ENCODE measurements at regions not wholly inside any gene's neighbourhood (a gene's known extent, or its start where the extent isn't known, plus 50 kb on each side); places are given as distances from the start of the nearest gene placed in this dataset.

DNA sequence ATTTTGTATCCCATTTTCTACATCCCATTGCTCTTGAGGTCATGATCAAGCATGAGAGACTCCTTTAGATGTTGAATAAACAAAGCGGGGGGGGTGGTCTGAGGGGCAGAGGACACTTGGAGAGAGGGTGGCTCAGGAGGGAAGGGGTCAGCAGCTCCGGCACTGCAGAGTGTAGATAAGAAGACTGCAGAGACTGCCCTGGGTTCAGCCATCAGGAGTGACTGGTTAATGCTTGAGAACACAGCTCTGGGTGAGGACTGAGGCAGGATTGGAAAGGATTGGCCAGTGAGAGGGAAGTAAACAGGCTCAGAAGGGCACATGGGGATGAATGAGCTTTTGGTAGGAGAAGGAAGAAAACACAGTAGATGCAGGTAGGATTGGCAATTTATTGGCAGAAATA lies 205.3 kb upstream of the CNR1 start:
- Mint-ChIP-seq H3K4me3 (ENCODE audit: unreplicated experiment) (no peak overlapping the region), H3K36me3 (ENCODE audit: insufficient read depth, unreplicated experiment) (no peaks in the 10 kb centered on the region), H3K9me3 (ENCODE audit: unreplicated experiment) (no peaks in the 10 kb centered on the region), H3K27ac (ENCODE audit: unreplicated experiment) (no peak overlapping the region), H3K4me1 (ENCODE audit: low read depth, unreplicated experiment) (no peaks in the 10 kb centered on the region), H3K27me3 (ENCODE audit: insufficient read depth, unreplicated experiment) (peaks cover 18% of the 10 kb centered on the region)
- Histone ChIP-seq H3K9me3 (no peaks in the 10 kb centered on the region), H3K4me3 (ENCODE audit: low read depth, low read length) (no peak overlapping the region), H3K4me1 (no peaks in the 10 kb centered on the region), H3K27me3 (replicated peaks; ENCODE audit: control insufficient read depth, insufficient read depth, low read length) (peaks cover 1% of the 10 kb centered on the region; the same call in 1 of the 2 replicates), H3K36me3 (ENCODE audit: control insufficient read depth, insufficient read depth, low read length) (no peaks in the 10 kb centered on the region)
- intact Hi-C loops (cut with micrococcal nuclease; ENCODE audit: unreplicated experiment), result no loop called here
- no peak for DNase-seq
- no TSS peak for BruUV-seq (replicated peaks)
- TF ChIP-seq, protein P1, sequence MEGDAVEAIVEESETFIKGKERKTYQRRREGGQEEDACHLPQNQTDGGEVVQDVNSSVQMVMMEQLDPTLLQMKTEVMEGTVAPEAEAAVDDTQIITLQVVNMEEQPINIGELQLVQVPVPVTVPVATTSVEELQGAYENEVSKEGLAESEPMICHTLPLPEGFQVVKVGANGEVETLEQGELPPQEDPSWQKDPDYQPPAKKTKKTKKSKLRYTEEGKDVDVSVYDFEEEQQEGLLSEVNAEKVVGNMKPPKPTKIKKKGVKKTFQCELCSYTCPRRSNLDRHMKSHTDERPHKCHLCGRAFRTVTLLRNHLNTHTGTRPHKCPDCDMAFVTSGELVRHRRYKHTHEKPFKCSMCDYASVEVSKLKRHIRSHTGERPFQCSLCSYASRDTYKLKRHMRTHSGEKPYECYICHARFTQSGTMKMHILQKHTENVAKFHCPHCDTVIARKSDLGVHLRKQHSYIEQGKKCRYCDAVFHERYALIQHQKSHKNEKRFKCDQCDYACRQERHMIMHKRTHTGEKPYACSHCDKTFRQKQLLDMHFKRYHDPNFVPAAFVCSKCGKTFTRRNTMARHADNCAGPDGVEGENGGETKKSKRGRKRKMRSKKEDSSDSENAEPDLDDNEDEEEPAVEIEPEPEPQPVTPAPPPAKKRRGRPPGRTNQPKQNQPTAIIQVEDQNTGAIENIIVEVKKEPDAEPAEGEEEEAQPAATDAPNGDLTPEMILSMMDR (IDR thresholded peaks at IDR 0.05; ENCODE audit: insufficient read depth in 1 of 2, low read depth in 1 of 2, low read length in 1 of 2, severe bottlenecking in 1 of 2, unreplicated experiment in 1 of 2), result no peak
- CTCF ChIA-PET, result no interaction called here
- POLR2A ChIA-PET, result no interaction called here

DNA sequence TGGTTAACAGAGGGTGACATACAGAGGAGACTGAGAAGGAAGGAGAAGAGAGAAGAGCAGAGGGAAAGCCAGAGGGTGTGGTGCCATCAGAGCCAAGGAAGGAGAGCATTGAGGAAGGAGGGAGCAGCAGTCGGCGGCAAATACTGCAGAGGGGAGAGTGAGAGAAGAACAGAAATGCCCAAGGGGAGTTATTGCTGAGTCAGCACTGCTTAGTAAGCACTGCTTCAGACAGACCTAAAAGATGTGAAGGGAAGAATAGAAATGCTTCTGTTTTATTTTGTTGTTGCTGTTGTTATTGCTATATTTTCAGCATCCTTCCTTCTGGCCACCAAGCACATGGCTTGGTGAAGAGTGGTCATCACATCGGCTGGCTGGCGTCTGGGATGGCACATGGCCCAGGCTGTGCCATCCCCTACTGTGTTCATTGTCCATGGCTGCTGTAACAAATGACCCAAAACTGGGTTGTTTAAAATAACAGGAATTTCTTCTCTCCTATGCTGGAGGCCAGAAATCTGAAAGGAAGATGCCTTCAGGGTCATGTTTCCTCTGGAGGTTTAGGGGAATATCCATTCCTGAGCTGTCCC lies 204.1 kb upstream of the CNR1 start:
- CTCF ChIA-PET, result no interaction called here

DNA sequence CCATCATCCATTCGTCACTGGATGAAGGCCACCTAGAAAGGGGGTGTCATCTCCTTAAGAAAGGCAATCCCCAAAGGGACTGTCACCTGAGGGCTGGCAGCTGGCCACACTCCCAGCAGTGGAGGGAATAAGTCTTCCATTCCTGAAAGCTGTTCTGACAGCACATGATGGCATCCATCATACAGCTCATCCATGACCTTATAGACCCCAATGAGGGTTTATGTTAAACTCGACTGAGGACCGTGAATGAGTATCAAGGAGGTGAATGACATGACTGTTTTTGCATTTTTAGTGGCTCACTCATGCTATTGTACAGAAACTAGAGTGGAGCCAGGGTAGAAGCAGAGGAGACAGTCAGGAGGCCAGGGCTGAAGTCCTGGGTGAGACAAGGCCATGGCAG lies 203.1 kb upstream of the CNR1 start:
- Histone ChIP-seq H3K4me3 (ENCODE audit: low read depth, low read length) (no peak overlapping the region), H3K9me3 (no peaks in the 10 kb centered on the region), H3K4me1 (no peaks in the 10 kb centered on the region), H3K36me3 (ENCODE audit: control insufficient read depth, insufficient read depth, low read length) (no peaks in the 10 kb centered on the region), H3K27me3 (replicated peaks; ENCODE audit: control insufficient read depth, insufficient read depth, low read length) (no peaks in the 10 kb centered on the region)
- TF ChIP-seq, protein P1 (IDR thresholded peaks at IDR 0.05; ENCODE audit: insufficient read depth in 1 of 2, low read depth in 1 of 2, low read length in 1 of 2, severe bottlenecking in 1 of 2, unreplicated experiment in 1 of 2), result no peak
- Mint-ChIP-seq H3K36me3 (ENCODE audit: insufficient read depth, unreplicated experiment) (no peaks in the 10 kb centered on the region), H3K9me3 (ENCODE audit: unreplicated experiment) (no peaks in the 10 kb centered on the region), H3K27ac (ENCODE audit: unreplicated experiment) (no peak overlapping the region), H3K4me1 (ENCODE audit: low read depth, unreplicated experiment) (no peaks in the 10 kb centered on the region), H3K4me3 (ENCODE audit: unreplicated experiment) (no peak overlapping the region), H3K27me3 (ENCODE audit: insufficient read depth, unreplicated experiment) (peaks cover 12% of the 10 kb centered on the region)
- intact Hi-C loops (cut with micrococcal nuclease; ENCODE audit: unreplicated experiment), result no loop called here
- ChIA-PET POLR2A (no interaction called here), CTCF (no interaction called here)
- BruUV-seq (replicated peaks), result no TSS peak
- no peak for DNase-seq

More for the DNA sequence above, 204.1 kb upstream of the CNR1 start:
- intact Hi-C loops (cut with micrococcal nuclease; ENCODE audit: unreplicated experiment), result no loop called here
- Histone ChIP-seq H3K4me1 (no peaks in the 10 kb centered on the region), H3K9me3 (no peaks in the 10 kb centered on the region), H3K36me3 (ENCODE audit: control insufficient read depth, insufficient read depth, low read length) (no peaks in the 10 kb centered on the region), H3K4me3 (ENCODE audit: low read depth, low read length) (no peak overlapping the region), H3K27me3 (replicated peaks; ENCODE audit: control insufficient read depth, insufficient read depth, low read length) (peaks cover under 1% of the 10 kb centered on the region; the same call in 1 of the 2 replicates)
- H3K4me1 Mint-ChIP-seq (ENCODE audit: low read depth, unreplicated experiment), result no peaks in the 10 kb centered on the region
- H3K36me3 Mint-ChIP-seq (ENCODE audit: insufficient read depth, unreplicated experiment), result no peaks in the 10 kb centered on the region
- BruUV-seq (replicated peaks), result no TSS peak
- POLR2A ChIA-PET, result no interaction called here
- no peak overlapping the region for H3K4me3 Mint-ChIP-seq (ENCODE audit: unreplicated experiment)
- TF ChIP-seq, protein P1 (IDR thresholded peaks at IDR 0.05; ENCODE audit: insufficient read depth in 1 of 2, low read depth in 1 of 2, low read length in 1 of 2, severe bottlenecking in 1 of 2, unreplicated experiment in 1 of 2), result no peak
- no peaks in the 10 kb centered on the region for H3K9me3 Mint-ChIP-seq (ENCODE audit: unreplicated experiment)
- no peak for DNase-seq
- H3K27ac Mint-ChIP-seq (ENCODE audit: unreplicated experiment), result no peak overlapping the region
- peaks cover 16% of the 10 kb centered on the region for H3K27me3 Mint-ChIP-seq (ENCODE audit: insufficient read depth, unreplicated experiment)
